ENCODE measurements at regions not wholly inside any gene's neighbourhood (a gene's known extent, or its start where the extent isn't known, plus 50 kb on each side); places are given as distances from the start of the nearest gene placed in this dataset.
"Not testable (repeated sequence)": the region's sequence is repeated elsewhere in the genome, so short reads cannot be mapped to it uniquely, and the experiment has no call there.

DNA sequence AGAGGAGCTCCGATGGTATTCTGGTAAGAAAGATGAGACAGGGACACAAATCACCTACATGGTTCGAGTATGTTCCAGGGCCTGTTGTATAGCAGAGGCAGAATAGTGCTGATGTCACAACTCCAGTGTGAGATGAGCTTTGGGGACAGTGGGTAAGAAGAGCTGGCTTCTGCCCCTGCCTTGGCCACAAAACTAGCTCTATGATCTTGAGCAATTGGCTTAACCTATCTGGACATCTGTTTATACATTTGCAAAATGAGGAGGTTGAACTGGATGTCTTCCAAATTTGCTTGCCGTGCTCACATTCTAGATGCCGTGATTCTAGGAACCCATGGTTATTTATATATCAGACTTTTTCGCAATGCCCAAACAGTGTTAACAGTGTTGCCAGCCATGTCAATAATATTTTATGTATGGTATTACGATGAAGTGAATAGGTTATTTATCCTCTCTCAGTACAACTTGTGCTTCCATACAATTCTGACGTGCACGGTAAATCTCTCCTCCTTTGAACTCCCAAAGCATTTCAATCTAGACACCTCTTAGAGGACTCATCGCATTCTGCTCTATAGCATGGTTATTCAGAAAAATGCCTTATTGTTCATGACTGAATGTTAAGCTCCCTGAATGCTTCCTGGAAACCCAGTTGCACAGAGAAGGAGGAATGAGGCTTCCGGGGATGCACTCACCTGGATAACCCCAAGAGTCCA lies 316.0 kb downstream of the FOXO1 start:
- no peaks in the 10 kb centered on the region for H3K27me3 Mint-ChIP-seq
- DNase-seq (ENCODE audit: low spot score in 2 of 2): no peak
- no peaks in the 10 kb centered on the region for H3K9me3 Mint-ChIP-seq
- H3K36me3 Mint-ChIP-seq (ENCODE audit: insufficient read depth): peaks cover 1% of the 10 kb centered on the region
- peaks cover 3% of the 10 kb centered on the region for H3K4me1 Mint-ChIP-seq
- H3K4me3 Mint-ChIP-seq: no peak overlapping the region
- H3K27ac Mint-ChIP-seq (ENCODE audit: low read depth): no peak overlapping the region
- ATAC-seq (replicated peaks; ENCODE audit: extremely low read depth, poor library complexity, severe bottlenecking): no peak

DNA sequence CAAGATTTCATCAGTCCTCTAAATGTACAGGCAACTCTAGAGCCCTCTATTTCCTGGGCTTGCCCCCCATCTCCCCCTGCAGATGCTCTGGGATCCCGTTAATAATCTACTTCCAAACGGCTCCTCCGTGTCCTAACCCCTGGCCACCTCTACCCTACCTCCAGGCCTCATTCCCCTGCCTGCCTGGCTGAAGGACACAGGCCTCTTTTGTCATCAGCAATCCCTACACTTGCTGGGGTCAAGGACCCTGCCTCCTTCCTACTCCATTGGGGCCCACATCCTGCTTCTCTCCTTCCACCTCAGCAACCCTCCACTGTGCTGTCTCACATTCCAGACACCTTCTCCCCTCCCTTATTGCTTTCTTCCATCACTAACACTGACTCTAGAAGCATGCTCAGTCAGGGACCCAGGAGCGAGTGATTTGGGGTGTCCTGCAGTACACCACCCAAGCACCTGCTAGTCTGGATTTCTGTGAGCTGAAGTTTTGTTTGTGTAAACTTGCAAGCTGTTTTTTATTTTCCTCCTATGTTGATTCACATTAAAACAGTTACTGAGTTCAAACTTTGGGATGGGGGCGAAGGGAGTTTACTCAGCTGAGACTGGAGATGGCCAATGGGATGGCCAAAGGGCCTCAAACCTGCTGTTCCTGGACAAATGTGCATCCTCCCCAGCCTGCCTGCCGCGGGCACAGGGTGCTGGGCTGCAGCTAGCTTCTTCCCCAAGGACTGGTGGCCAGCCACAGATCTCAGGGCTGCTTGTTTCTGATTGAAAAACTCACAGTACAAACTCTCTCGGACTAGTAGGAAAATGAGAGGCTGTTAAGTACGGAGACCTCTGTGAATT lies 314.7 kb downstream of the FOXO1 start:
- Mint-ChIP-seq H3K4me3 (no peak overlapping the region), H3K4me1 (peaks cover 5% of the 10 kb centered on the region), H3K36me3 (ENCODE audit: insufficient read depth) (peaks cover 1% of the 10 kb centered on the region), H3K27me3 (no peaks in the 10 kb centered on the region), H3K27ac (ENCODE audit: low read depth) (no peak overlapping the region), H3K9me3 (no peaks in the 10 kb centered on the region)
- DNase-seq (ENCODE audit: low spot score in 2 of 2) (no peak), ATAC-seq (replicated peaks; ENCODE audit: extremely low read depth, poor library complexity, severe bottlenecking) (no peak)

DNA sequence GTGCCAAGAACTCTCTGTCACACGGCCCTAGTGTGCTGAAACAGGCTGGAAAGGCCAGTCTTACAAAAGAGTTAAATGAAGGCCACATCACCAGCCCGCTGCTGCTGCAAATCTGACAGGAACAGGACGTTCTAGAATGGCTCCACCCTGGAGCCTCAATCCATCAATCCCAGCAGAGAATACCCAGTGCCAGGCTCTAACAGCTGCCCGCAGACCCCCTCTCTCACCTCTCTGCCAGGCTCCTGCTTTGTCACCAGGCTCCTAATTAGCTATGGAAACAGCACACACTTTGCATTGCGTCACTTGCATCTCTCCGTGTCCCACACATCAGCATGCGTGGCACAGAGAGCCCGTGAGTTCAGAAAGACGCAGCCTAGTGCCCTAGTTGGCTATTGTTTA lies 314.1 kb downstream of the FOXO1 start:
- no peak for ATAC-seq (replicated peaks; ENCODE audit: extremely low read depth, poor library complexity, severe bottlenecking)
- H3K36me3 Mint-ChIP-seq (ENCODE audit: insufficient read depth): peaks cover 1% of the 10 kb centered on the region
- H3K27ac Mint-ChIP-seq (ENCODE audit: low read depth): no peak overlapping the region
- no peak overlapping the region for H3K4me3 Mint-ChIP-seq
- H3K4me1 Mint-ChIP-seq: peaks cover 5% of the 10 kb centered on the region
- no peaks in the 10 kb centered on the region for H3K27me3 Mint-ChIP-seq
- no peak for DNase-seq (ENCODE audit: low spot score in 2 of 2)
- H3K9me3 Mint-ChIP-seq: no peaks in the 10 kb centered on the region

DNA sequence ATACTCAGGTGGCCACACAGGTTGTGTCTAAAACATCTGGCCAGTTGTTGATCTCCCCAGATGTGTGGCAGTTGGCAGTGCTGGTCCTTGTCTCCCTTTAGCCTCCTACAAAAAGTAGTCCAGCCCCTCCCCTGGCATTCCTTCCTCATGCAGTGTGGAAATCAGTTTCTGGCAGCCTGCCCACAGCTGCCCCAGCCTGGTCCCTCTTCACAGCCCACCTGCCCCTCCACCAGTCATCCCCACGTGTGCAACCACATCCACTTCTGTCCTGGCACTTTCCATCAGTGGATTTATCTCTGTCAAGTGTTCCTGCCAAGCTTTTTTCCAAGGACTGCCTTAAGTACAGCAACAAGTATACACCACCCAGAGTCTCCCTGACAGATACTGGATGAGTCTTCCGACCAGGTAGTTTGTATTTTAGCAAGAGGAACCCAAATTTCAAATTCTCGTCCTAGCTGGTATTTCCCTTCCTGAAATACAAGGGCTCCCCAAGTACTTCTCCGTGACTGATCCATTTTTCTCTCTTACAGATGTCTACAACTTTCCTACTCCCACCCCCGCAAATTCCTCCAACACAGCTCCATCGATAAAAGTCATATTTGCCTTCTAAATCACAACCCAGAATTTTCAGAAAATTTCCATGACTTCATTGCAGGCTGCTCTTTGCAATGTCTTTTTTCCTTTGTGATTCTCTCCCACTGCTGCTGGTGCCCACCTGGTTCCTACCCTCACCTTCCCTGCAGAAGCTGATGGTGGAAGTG lies 313.5 kb downstream of the FOXO1 start:
- DNase-seq (ENCODE audit: low spot score in 2 of 2): no peak
- H3K4me1 Mint-ChIP-seq: peaks cover 5% of the 10 kb centered on the region

DNA sequence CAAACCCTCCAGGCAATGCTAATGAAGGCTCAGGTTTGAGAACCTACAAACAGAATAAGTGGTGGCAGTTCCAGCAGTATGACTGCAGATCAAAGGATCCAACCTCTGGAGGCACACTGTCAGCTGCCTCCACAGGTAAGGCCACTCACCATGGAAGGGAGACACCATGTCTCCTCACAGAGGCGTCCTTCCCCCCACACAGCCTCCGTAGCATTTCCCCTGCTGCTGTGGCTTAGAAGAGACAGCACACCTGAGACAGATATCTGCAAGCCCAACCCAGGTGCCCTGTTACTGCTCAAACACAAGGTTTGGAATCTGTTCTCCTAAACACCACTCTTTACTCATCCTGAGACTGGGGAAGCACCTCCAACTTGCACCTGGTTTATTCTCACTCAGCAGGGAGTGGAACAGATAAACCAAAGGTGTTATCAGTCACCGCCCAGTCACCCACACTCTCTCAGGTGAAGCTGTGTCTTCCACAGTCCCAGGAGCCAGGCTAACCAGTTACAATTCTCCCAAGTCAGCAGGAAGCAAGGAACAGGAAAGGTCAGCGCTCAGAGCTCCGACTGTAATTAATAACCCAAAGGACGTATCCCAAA lies 311.2 kb downstream of the FOXO1 start:
- DNase-seq (ENCODE audit: low spot score in 2 of 2) (no peak), ATAC-seq (replicated peaks; ENCODE audit: extremely low read depth, poor library complexity, severe bottlenecking) (no peak)
- H3K27me3 Mint-ChIP-seq: no peaks in the 10 kb centered on the region
- peaks cover 1% of the 10 kb centered on the region for H3K36me3 Mint-ChIP-seq (ENCODE audit: insufficient read depth)
- H3K27ac Mint-ChIP-seq (ENCODE audit: low read depth): no peak overlapping the region
- H3K4me3 Mint-ChIP-seq: no peak overlapping the region
- H3K9me3 Mint-ChIP-seq: no peaks in the 10 kb centered on the region
- H3K4me1 Mint-ChIP-seq: peaks cover 5% of the 10 kb centered on the region

More for the DNA sequence above, 313.5 kb downstream of the FOXO1 start:
- no peak for ATAC-seq (replicated peaks; ENCODE audit: extremely low read depth, poor library complexity, severe bottlenecking)
- peaks cover 1% of the 10 kb centered on the region for H3K36me3 Mint-ChIP-seq (ENCODE audit: insufficient read depth)
- no peak overlapping the region for H3K4me3 Mint-ChIP-seq
- no peaks in the 10 kb centered on the region for H3K27me3 Mint-ChIP-seq
- H3K9me3 Mint-ChIP-seq: no peaks in the 10 kb centered on the region
- no peak overlapping the region for H3K27ac Mint-ChIP-seq (ENCODE audit: low read depth)

DNA sequence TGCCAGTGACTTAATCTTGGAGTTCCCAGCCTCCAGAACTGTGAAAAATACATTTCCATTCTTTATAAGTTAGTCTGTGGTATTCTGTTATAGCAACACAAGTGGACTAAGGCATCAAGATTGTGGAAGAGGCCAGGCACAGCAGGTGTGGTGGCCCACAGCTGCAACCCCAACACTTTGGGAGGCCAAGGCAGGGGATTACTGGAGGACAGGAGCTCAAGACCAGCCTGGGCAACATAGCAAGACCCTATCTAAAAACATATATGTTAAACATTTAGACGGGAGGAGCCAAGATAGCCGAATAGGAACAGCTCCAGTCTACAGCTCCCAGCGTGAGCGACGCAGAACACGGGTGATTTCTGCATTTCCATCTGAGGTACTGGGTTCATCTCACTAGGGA lies 310.4 kb downstream of the FOXO1 start:
- H3K27me3 Mint-ChIP-seq: no peaks in the 10 kb centered on the region
- ATAC-seq (replicated peaks; ENCODE audit: extremely low read depth, poor library complexity, severe bottlenecking) (no peak), DNase-seq (ENCODE audit: low spot score in 2 of 2) (no peak)
- no peak overlapping the region for H3K27ac Mint-ChIP-seq (ENCODE audit: low read depth)
- no peaks in the 10 kb centered on the region for H3K9me3 Mint-ChIP-seq
- peaks cover 5% of the 10 kb centered on the region for H3K4me1 Mint-ChIP-seq
- H3K36me3 Mint-ChIP-seq (ENCODE audit: insufficient read depth): peaks cover 1% of the 10 kb centered on the region
- no peak overlapping the region for H3K4me3 Mint-ChIP-seq

DNA sequence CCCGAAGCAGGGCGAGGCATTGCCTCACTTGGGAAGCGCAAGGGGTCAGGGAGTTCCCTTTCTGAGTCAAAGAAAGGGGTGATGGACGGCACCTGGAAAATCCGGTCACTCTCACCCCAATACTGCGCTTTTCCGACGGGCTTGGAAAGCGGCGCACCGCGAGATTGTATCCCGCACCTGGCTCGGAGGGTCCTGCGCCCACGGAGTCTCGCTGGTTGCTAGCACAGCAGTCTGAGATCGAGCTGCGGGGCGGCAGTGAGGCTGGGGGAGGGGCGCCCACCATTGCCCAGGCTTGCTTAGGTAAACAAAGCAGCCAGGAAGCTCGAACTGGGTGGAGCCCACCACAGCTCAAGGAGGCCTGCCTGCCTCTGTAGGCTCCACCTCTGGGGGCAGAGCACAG lies 310.0 kb downstream of the FOXO1 start:
- H3K36me3 Mint-ChIP-seq (ENCODE audit: insufficient read depth); H3K4me1 Mint-ChIP-seq: not testable (repeated sequence)

DNA sequence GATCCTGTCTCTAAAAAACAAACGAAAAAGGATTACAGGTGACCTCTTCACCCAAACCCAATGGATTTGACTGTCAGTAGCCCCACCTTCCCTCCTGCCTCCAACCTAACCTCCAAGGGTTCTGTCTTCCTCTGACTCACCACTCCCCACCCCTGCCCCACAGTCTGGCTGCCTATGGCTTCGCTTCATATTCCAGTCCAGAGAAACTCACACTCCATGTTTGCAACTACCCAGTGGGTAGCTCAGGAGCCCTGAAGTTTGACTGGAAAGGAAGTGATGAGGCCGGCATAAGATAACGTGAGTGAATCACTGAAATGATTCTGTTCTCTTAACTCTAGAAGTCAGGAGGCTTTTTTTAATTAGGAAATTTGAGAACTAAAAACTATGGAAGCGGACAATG lies 303.9 kb downstream of the FOXO1 start:
- Mint-ChIP-seq H3K27ac (ENCODE audit: low read depth) (no peak overlapping the region), H3K4me3 (no peak overlapping the region), H3K27me3 (no peaks in the 10 kb centered on the region), H3K36me3 (ENCODE audit: insufficient read depth) (no peaks in the 10 kb centered on the region), H3K4me1 (no peaks in the 10 kb centered on the region), H3K9me3 (no peaks in the 10 kb centered on the region)
- DNase-seq (ENCODE audit: low spot score in 2 of 2): no peak
- ATAC-seq (replicated peaks; ENCODE audit: extremely low read depth, poor library complexity, severe bottlenecking): no peak

More for the DNA sequence above, 310.0 kb downstream of the FOXO1 start:
- not testable (repeated sequence) for H3K27ac Mint-ChIP-seq (ENCODE audit: low read depth); H3K4me3 Mint-ChIP-seq; ATAC-seq (replicated peaks; ENCODE audit: extremely low read depth, poor library complexity, severe bottlenecking); H3K9me3 Mint-ChIP-seq; DNase-seq (ENCODE audit: low spot score in 2 of 2); H3K27me3 Mint-ChIP-seq

DNA sequence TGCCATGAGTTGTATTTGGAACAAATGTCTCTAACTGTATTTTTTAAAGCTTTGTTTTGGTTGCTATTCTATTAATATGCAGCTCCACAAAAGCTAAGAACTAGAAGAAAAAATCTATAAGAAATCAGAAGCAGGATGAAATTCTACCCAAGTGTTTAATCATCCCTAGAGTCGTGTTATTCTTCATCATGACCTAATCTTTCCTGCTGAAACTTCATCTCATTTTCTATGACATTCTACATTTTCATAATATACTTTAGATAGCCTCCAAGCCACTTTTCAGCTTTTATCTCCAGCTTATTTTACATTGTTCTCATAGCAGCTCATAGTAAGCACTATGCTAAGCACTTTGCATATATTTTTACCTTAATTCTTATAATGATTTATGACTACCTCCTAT lies 302.8 kb downstream of the FOXO1 start:
- Mint-ChIP-seq H3K36me3 (ENCODE audit: insufficient read depth) (no peaks in the 10 kb centered on the region), H3K27me3 (no peaks in the 10 kb centered on the region), H3K27ac (ENCODE audit: low read depth) (no peak overlapping the region), H3K9me3 (no peaks in the 10 kb centered on the region), H3K4me1 (no peaks in the 10 kb centered on the region), H3K4me3 (no peak overlapping the region)
- DNase-seq (ENCODE audit: low spot score in 2 of 2) (no peak), ATAC-seq (replicated peaks; ENCODE audit: extremely low read depth, poor library complexity, severe bottlenecking) (no peak)

DNA sequence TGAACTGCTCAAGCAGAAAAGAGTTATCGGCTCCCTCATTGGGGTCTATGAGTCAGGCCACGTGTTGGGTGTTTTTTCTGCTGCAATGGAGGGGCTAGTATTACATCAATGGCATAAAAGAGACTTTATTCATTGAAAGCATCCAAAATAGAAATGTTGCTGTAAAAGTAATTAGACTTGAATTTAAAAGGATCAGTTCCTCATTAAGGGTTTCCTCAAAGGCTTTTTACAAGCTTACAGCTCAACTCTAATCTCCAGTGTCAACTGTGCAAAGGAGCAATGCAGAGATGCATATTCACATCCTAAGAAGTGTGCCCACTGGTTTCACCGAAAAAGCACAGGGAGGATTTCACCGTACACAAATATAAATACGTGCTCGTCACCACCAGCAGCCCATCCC lies 300.3 kb downstream of the FOXO1 start:
- no peak for ATAC-seq (replicated peaks; ENCODE audit: extremely low read depth, poor library complexity, severe bottlenecking)
- H3K27ac Mint-ChIP-seq (ENCODE audit: low read depth): no peak overlapping the region
- DNase-seq (ENCODE audit: low spot score in 2 of 2): no peak
- no peaks in the 10 kb centered on the region for H3K36me3 Mint-ChIP-seq (ENCODE audit: insufficient read depth)
- no peak overlapping the region for H3K4me3 Mint-ChIP-seq
- H3K27me3 Mint-ChIP-seq: no peaks in the 10 kb centered on the region
- H3K9me3 Mint-ChIP-seq: no peaks in the 10 kb centered on the region
- H3K4me1 Mint-ChIP-seq: peaks cover 14% of the 10 kb centered on the region

DNA sequence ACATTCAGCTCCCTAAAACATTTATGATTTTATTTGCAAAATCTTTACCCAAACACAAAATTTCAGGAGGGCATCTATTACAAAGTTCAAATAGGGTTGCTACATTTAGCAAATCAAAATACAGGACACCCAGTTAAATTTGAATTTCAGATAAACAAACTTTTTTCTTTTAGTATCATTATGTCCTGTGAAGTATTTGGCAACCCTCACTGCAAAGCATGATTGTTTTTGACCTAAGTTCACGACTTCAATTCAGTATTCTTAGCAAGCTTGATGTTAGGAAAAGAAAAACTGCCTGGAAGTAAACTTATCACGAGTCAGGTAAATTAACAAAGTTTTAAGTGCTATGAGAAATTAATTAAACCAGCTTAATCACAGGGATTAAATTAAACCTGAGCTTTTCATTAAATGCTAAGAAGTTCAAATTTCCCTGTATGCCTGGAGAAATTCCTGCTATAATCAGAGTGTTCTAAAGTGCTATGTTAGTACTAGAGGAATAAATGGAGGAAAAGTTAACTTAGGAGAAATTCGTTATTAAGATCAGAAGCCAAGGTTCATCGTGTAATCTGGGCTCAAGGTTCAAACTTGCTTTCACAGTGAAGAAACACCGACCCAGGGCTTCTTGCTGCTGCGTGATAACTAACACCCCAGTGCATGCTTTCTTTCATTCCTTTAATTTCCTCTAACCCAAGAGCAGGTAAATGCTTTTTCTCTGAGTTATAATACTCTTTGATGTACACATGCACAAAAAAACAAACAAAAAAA lies 298.1 kb downstream of the FOXO1 start:
- no peak overlapping the region for H3K27ac Mint-ChIP-seq (ENCODE audit: low read depth)
- H3K9me3 Mint-ChIP-seq: no peaks in the 10 kb centered on the region
- H3K4me1 Mint-ChIP-seq: peaks cover 19% of the 10 kb centered on the region
- no peaks in the 10 kb centered on the region for H3K27me3 Mint-ChIP-seq
- H3K36me3 Mint-ChIP-seq (ENCODE audit: insufficient read depth): no peaks in the 10 kb centered on the region
- DNase-seq (ENCODE audit: low spot score in 2 of 2): no peak
- ATAC-seq (replicated peaks; ENCODE audit: extremely low read depth, poor library complexity, severe bottlenecking): no peak
- no peak overlapping the region for H3K4me3 Mint-ChIP-seq

DNA sequence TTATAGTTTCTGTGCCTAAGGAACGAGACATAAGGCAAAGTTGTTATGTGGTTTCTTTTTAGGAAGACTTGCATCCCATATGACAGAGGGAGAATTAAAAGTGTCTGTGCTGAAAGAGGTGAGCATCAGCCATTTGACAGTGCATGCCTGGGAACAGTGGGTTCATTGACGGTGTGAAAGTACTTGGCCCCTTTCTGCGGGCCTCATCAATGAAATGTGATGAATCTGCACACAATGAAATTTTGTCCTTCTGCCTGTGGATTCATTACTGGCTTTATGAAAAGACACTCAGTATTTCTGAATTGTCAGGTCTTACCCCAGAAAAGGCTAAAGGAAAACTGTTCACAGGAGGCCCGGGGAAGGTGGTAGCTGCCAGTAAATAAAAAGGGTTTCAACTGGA lies 295.8 kb downstream of the FOXO1 start:
- DNase-seq (ENCODE audit: low spot score in 2 of 2) (no peak), ATAC-seq (replicated peaks; ENCODE audit: extremely low read depth, poor library complexity, severe bottlenecking) (no peak)
- Mint-ChIP-seq H3K27ac (ENCODE audit: low read depth) (peak overlapping the region; percentile 24), H3K4me1 (peaks cover 29% of the 10 kb centered on the region), H3K27me3 (no peaks in the 10 kb centered on the region), H3K36me3 (ENCODE audit: insufficient read depth) (no peaks in the 10 kb centered on the region), H3K9me3 (peaks cover 5% of the 10 kb centered on the region), H3K4me3 (no peak overlapping the region)

Measured in central memory CD8-positive, alpha-beta T cell (primary cell).